Liver (tissue), 8 donors: ENCODE measurements at regions not wholly inside any gene's neighbourhood (a gene's known extent, or its start where the extent isn't known, plus 50 kb on each side); places are given as distances from the start of the nearest gene placed in this dataset.

Experiments used
- DNase-seq: peaks from one replicate; pipeline ENCODE4 v3.0.0-alpha.2; 2017; ENCODE audit warnings: low spot score
- H3K27ac ChIP-seq, 2 donors: one replicate each; pipeline ENCODE4 v1.7.0; 2013; ENCODE audit warnings: inconsistent platforms in 2 of 2, low read length in 2 of 2, control low read depth in 1 of 2, low read depth in 1 of 2, mild to moderate bottlenecking in 1 of 2
- H3K27me3 ChIP-seq, 4 donors: one replicate each; pipeline versions ENCODE4 v1.6.1 to v1.7.0; 2013; ENCODE audit warnings: low read length in 3 of 4, inconsistent platforms in 1 of 4, mild to moderate bottlenecking in 1 of 4, moderate library complexity in 1 of 4; ENCODE audit not compliant: control insufficient read depth in 4 of 4, insufficient read depth in 4 of 4
- H3K36me3 ChIP-seq, 4 donors: one replicate each; pipeline versions ENCODE4 v1.6.1 to v1.7.0; 2013; ENCODE audit warnings: low read length in 3 of 4, mild to moderate bottlenecking in 3 of 4, low read depth in 1 of 4, moderate library complexity in 1 of 4; ENCODE audit not compliant: control insufficient read depth in 4 of 4, insufficient read depth in 3 of 4
- H3K4me1 ChIP-seq, 4 donors: one replicate each; pipeline versions ENCODE4 v1.6.1 to v1.7.0; 2013; ENCODE audit warnings: low read length in 3 of 4, mild to moderate bottlenecking in 3 of 4, moderate library complexity in 1 of 4; ENCODE audit not compliant: control insufficient read depth in 4 of 4, insufficient read depth in 4 of 4
- H3K4me3 ChIP-seq, 3 donors: one replicate each; pipeline versions ENCODE4 v1.6.1 to v1.7.0; 2013; ENCODE audit warnings: low read length in 3 of 3, control low read depth in 1 of 3, low read depth in 1 of 3, mild to moderate bottlenecking in 1 of 3
- H3K9ac ChIP-seq, 2 donors: one replicate each; pipeline ENCODE4 v1.7.0; 2013; ENCODE audit warnings: low read length in 2 of 2, mild to moderate bottlenecking in 2 of 2, moderate library complexity in 2 of 2, control low read depth in 1 of 2, low read depth in 1 of 2
- H3K9me3 ChIP-seq, 4 donors: one replicate each; pipeline versions ENCODE4 v1.6.1 to v1.7.0; 2013; ENCODE audit warnings: low read length in 3 of 4; ENCODE audit not compliant: control insufficient read depth in 4 of 4
- FOXA1 ChIP-seq: IDR thresholded peaks from 2 replicates; pipeline ENCODE4 v1.6.1; 2016; ENCODE audit warnings: antibody characterized with exemption
- FOXA2 ChIP-seq: IDR thresholded peaks from 2 replicates; pipeline ENCODE4 v1.6.1; 2016; ENCODE audit warnings: antibody characterized with exemption
- GABPA ChIP-seq, 2 donors: IDR thresholded peaks in 1 of 2; conservative IDR thresholded peaks in 1 of 2; 2 replicates each; pipeline ENCODE4 v1.6.1; 2016; ENCODE audit warnings: antibody characterized with exemption in 2 of 2, mild to moderate bottlenecking in 1 of 2, moderate library complexity in 1 of 2
- HNF4A ChIP-seq, 2 donors: conservative IDR thresholded peaks; 2 replicates each; pipeline ENCODE4 v1.6.1; 2016; ENCODE audit warnings: antibody characterized with exemption in 2 of 2, mild to moderate bottlenecking in 2 of 2
- HNF4G ChIP-seq: IDR thresholded peaks from 2 replicates; pipeline ENCODE4 v1.6.1; 2016; ENCODE audit warnings: antibody characterized with exemption
- JUND ChIP-seq, 2 donors: IDR thresholded peaks; 2 replicates each; pipeline ENCODE4 v1.6.1; 2016; ENCODE audit warnings: antibody characterized with exemption in 2 of 2
- RAD21 ChIP-seq, 2 donors: IDR thresholded peaks; 2 replicates each; pipeline ENCODE4 v1.6.1; 2016; ENCODE audit warnings: antibody characterized with exemption in 2 of 2, mild to moderate bottlenecking in 2 of 2
- RXRA ChIP-seq, 2 donors: IDR thresholded peaks; 2 replicates each; pipeline ENCODE4 v1.6.1; 2017 to 2018; ENCODE audit warnings: antibody characterized with exemption in 2 of 2, mild to moderate bottlenecking in 1 of 2
- SP1 ChIP-seq: IDR thresholded peaks from 2 replicates; pipeline ENCODE4 v1.6.1; 2018; ENCODE audit warnings: antibody characterized with exemption, mild to moderate bottlenecking
- TAF1 ChIP-seq: conservative IDR thresholded peaks from 2 replicates; pipeline ENCODE4 v1.6.1; 2016; ENCODE audit warnings: antibody characterized with exemption, mild to moderate bottlenecking
- WGBS: extraction: QIAGEN DNeasy Blood & Tissue Kit; methylation state at CpG from one replicate; pipeline ENCODE4 v1.1.7; 2013; 5-methylcytosine and 5-hydroxymethylcytosine counted together
- TF ChIP-seq, protein P1 (sequence below): IDR thresholded peaks from 2 replicates; pipeline ENCODE4 v1.6.1; 2016; ENCODE audit warnings: antibody characterized with exemption
- TF ChIP-seq, protein P2 (sequence below): fragments of 150-350 bp; IDR thresholded peaks from 2 replicates; pipeline ENCODE4 v1.5.1; 2017; ENCODE audit warnings: improper control_type of control experiment, low read depth, low read length; ENCODE audit not compliant: missing input control
- TF ChIP-seq, protein P3 (sequence below): IDR thresholded peaks from 2 replicates; pipeline ENCODE4 v1.6.1; 2016; ENCODE audit warnings: antibody characterized with exemption
- donor health status: healthy.
- donor health status: healthy.
- donor health status: healthy.
- donor health status: healthy.
- donor health status: healthy.

DNA sequence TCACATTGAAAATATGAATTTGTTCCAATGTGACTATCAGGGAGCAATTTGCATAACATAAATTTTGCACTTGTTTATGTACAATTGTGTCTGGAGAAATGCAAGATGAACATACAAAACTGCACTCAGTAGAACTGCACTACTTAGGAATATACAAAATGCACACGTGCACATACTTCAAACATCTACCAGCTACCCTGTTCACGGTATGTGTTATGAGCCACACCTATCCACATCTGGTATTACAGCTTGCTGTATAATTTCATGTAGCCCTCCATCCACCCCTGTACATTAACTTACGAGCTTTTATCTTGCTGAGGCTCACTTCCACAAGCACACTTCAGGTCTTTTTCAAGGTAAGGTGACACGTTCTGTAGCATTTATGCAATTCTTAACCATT, 373.5 kb upstream of the ZEB2 start:
- Histone ChIP-seq H3K9me3 (no peaks in the 10 kb centered on the region), H3K27ac (no peak overlapping the region), H3K27me3 (no peaks in the 10 kb centered on the region), H3K4me1 (no peaks in the 10 kb centered on the region), H3K4me3 (no peak overlapping the region), H3K9ac (no peak overlapping the region), H3K36me3 (no peaks in the 10 kb centered on the region)
- WGBS, result 86% methylated on average over 4 of the region's 4 CpGs
- TF ChIP-seq JUND (IDR thresholded peaks at IDR 0.05) (no peak), RXRA (IDR thresholded peaks at IDR 0.05) (no peak), TAF1 (no peak)
- no peak for DNase-seq

DNA sequence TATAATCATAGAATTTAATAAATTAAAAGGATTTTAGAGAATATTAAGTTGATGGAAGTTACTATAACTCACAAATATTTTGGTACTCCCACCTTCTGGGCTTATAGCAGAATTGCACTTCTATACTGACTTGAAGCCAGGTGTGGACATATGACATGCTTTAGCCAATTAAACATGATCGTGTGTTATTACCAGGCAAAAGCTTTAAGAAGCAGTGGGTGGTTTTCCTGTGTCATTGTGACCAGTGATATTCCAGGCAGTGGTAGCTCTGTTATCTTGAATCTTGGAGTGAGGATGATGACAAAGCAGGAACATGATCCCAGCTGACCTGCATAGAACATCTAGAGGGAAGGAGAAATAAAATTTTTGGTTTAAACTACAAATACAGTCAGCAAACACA, 370.9 kb upstream of the ZEB2 start:
- TF ChIP-seq FOXA1 (no peak), JUND (IDR thresholded peaks at IDR 0.05) (no peak), FOXA2 (no peak), GABPA (IDR thresholded peaks at IDR 0.05 in 1 of 2, conservative IDR thresholded peaks at IDR 0.05 in 1 of 2) (no peak), RXRA (IDR thresholded peaks at IDR 0.05) (no peak), HNF4A (conservative IDR thresholded peaks at IDR 0.05) (no peak), RAD21 (IDR thresholded peaks at IDR 0.05) (peak in 1 of 2 donors; percentile 14), SP1 (no peak)
- TF ChIP-seq, protein P1, sequence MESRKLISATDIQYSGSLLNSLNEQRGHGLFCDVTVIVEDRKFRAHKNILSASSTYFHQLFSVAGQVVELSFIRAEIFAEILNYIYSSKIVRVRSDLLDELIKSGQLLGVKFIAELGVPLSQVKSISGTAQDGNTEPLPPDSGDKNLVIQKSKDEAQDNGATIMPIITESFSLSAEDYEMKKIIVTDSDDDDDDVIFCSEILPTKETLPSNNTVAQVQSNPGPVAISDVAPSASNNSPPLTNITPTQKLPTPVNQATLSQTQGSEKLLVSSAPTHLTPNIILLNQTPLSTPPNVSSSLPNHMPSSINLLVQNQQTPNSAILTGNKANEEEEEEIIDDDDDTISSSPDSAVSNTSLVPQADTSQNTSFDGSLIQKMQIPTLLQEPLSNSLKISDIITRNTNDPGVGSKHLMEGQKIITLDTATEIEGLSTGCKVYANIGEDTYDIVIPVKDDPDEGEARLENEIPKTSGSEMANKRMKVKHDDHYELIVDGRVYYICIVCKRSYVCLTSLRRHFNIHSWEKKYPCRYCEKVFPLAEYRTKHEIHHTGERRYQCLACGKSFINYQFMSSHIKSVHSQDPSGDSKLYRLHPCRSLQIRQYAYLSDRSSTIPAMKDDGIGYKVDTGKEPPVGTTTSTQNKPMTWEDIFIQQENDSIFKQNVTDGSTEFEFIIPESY, result no peak
- TF ChIP-seq, protein P2, sequence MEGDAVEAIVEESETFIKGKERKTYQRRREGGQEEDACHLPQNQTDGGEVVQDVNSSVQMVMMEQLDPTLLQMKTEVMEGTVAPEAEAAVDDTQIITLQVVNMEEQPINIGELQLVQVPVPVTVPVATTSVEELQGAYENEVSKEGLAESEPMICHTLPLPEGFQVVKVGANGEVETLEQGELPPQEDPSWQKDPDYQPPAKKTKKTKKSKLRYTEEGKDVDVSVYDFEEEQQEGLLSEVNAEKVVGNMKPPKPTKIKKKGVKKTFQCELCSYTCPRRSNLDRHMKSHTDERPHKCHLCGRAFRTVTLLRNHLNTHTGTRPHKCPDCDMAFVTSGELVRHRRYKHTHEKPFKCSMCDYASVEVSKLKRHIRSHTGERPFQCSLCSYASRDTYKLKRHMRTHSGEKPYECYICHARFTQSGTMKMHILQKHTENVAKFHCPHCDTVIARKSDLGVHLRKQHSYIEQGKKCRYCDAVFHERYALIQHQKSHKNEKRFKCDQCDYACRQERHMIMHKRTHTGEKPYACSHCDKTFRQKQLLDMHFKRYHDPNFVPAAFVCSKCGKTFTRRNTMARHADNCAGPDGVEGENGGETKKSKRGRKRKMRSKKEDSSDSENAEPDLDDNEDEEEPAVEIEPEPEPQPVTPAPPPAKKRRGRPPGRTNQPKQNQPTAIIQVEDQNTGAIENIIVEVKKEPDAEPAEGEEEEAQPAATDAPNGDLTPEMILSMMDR, result peak; percentile 21
- TF ChIP-seq, protein P3, sequence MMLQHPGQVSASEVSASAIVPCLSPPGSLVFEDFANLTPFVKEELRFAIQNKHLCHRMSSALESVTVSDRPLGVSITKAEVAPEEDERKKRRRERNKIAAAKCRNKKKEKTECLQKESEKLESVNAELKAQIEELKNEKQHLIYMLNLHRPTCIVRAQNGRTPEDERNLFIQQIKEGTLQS, result no peak

DNA sequence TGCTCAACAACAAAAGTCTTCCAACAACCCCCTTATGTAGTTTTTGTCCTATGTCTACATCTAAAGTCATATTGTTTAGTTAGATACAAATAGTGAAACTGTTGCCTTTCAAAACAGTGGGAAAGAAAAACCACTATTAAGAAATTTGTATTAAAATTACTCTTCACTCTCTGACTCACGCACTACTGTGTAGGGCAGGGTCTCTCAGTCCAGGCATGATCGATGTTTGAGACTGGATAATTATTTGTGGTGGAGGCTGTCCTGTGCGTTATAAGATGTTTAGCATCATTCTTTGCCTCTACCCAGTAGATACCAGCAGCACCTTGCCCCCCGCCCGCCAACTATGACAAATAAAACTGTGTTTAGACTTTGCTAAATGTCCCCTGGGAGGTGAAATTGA, 369.4 kb upstream of the ZEB2 start:
- DNase-seq, result no peak
- H3K4me1 ChIP-seq, result no peaks in the 10 kb centered on the region
- TF ChIP-seq HNF4G (no peak), RXRA (IDR thresholded peaks at IDR 0.05) (no peak)
- H3K4me3 ChIP-seq, result no peak overlapping the region
- H3K36me3 ChIP-seq, result no peaks in the 10 kb centered on the region
- WGBS, result 88% methylated on average over 5 of the region's 5 CpGs
- H3K27ac ChIP-seq, result no peak overlapping the region
- no peaks in the 10 kb centered on the region for H3K9me3 ChIP-seq
- no peak overlapping the region for H3K9ac ChIP-seq
- H3K27me3 ChIP-seq, result peaks cover 0 to 2% (median 0%) of the 10 kb centered on the region in 4 donors

More for the DNA sequence above, 370.9 kb upstream of the ZEB2 start:
- Histone ChIP-seq H3K36me3 (no peaks in the 10 kb centered on the region), H3K9me3 (no peaks in the 10 kb centered on the region), H3K9ac (no peak overlapping the region), H3K27me3 (peaks cover 0 to 2% (median 0%) of the 10 kb centered on the region in 4 donors), H3K4me3 (no peak overlapping the region), H3K27ac (no peak overlapping the region), H3K4me1 (no peaks in the 10 kb centered on the region)
- no peak for DNase-seq
- 33% methylated on average over 1 of the region's 1 CpG for WGBS
